Effector memory CD8-positive, alpha-beta T cell (primary cell): ENCODE measurements at regions not wholly inside any gene's neighbourhood (a gene's known extent, or its start where the extent isn't known, plus 50 kb on each side); places are given as distances from the start of the nearest gene placed in this dataset.

Experiments
- ATAC-seq: fragments of 150-1000 bp; cut with Tn5 transposase; replicated peaks from 2 replicates; pipeline ENCODE4 v1.10.0; 2021; ENCODE audit warnings: mild to moderate bottlenecking, moderate library complexity
- DNase-seq, 3 experiments: peaks; one replicate each; pipeline ENCODE4 v3.0.0; 2021
- H3K27ac Mint-ChIP-seq, 2 donors: one replicate each; pipeline ENCODE4 v1.8.0; 2022; ENCODE audit warnings: mild to moderate bottlenecking in 2 of 2, mixed read lengths in 2 of 2, moderate library complexity in 2 of 2
- H3K27me3 Mint-ChIP-seq, 2 donors: one replicate each; pipeline ENCODE4 v1.8.0; 2022; ENCODE audit warnings: mixed read lengths in 2 of 2
- H3K36me3 Mint-ChIP-seq: one replicate; pipeline ENCODE4 v1.8.0; 2022; ENCODE audit warnings: mild to moderate bottlenecking, moderate library complexity, mixed read lengths; ENCODE audit not compliant: insufficient read depth
- H3K4me1 Mint-ChIP-seq, 2 donors: one replicate each; pipeline ENCODE4 v1.8.0; 2022; ENCODE audit warnings: low read depth in 2 of 2, mixed read lengths in 2 of 2
- H3K4me3 Mint-ChIP-seq, 2 donors: one replicate each; pipeline ENCODE4 v1.8.0; 2022; ENCODE audit warnings: mild to moderate bottlenecking in 2 of 2, mixed read lengths in 2 of 2, moderate library complexity in 2 of 2
- H3K9me3 Mint-ChIP-seq, 2 donors: one replicate each; pipeline ENCODE4 v1.8.0; 2022; ENCODE audit warnings: mixed read lengths in 2 of 2

DNA sequence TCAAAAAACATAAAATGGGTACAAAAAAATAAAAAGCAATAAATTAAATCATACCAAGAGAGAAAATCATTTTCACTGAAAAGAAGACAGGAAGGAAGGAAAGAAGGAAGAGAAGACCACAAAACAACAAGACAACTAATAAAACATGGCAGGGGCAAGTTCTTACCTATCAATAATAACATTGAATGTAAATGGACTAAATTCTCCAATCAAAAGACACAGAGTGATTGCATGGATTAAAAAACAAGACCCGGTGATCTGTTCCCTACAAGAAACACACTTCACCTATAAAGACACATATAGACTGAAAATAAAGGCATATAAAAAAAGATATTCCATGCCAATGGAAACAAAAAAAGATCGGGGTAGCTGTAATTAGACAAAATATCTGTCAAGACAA, 82.6 kb upstream of the CERS6 start:
- Mint-ChIP-seq H3K4me3 (no peak overlapping the region), H3K27me3 (no peaks in the 10 kb centered on the region), H3K9me3 (no peaks in the 10 kb centered on the region), H3K27ac (no peak overlapping the region), H3K36me3 (no peaks in the 10 kb centered on the region), H3K4me1 (peaks cover 23 to 28% of the 10 kb centered on the region in 2 donors)
- ATAC-seq (no peak), DNase-seq (no peak)

DNA sequence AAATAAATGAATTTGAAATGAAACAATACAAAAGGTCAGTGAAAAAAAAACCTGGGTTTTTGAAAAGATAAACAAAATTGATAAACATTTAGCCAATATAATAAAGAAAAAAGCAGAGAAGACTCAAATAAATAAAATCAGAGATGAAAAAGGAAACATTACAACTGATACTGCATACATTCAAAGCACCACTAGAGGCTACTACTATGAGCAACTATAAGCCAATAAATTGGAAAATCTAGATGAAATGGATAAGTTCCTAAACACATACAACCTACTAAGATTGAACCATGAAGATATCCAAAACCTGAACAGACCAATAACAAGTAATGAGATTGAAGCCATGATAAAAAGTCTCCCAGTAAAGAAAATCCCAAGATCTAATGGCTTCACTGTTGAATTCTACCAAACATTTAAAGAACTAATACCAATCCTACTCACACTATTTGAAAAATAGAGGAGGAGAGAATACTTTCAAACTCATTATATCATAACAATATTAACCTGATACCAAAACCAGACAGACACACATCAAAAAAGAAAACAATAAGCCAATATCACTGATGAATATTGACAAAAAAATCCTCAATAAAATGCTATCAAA, 80.8 kb upstream of the CERS6 start:
- no peak for DNase-seq
- Mint-ChIP-seq H3K4me3 (no peak overlapping the region), H3K27ac (no peak overlapping the region), H3K4me1 (peaks cover 33 to 35% of the 10 kb centered on the region in 2 donors), H3K36me3 (peaks cover 7% of the 10 kb centered on the region), H3K9me3 (peaks cover 0 to 6% of the 10 kb centered on the region in 2 donors), H3K27me3 (no peaks in the 10 kb centered on the region)
- no peak for ATAC-seq

DNA sequence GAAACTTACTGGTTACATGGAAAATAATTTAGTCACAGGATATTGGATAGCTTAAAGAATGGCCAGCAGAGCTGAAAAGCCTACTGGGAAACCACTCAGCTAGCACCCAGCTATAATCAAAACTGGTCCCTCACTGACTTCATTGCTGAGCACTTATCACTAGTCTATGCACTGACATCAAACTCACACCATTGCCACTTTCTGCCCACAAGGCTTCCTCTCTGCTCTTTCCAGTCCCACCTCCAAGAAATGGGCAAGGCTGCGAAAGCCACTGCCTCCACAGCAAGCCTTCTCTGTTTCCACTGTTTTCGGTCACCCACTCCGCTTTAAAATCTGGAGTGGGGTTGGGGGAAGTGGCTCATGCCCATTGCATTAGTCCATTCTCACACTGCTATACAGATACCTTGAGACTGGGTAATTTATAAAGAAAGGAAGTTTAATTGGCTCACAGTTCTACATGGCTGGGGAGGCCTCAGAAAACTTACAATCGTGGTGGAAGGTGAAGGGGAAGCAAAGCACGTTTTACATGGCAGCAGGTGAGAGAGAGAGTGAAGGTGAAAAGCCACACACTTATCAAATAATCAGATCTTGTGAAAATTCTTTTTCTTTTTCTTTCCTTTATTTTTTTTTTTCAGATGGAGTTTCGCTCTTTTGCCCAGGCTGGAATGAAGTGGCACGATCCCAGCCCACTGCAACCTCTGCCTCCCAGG, 77.0 kb upstream of the CERS6 start:
- H3K4me3 Mint-ChIP-seq: peak overlapping the region; percentile 51 to 67
- DNase-seq (peak; percentile 27 to 38 (median 34)), ATAC-seq (peak; percentile 99)
- peaks cover 0 to 6% of the 10 kb centered on the region in 2 donors for H3K9me3 Mint-ChIP-seq
- H3K36me3 Mint-ChIP-seq: peaks cover 10% of the 10 kb centered on the region
- H3K27ac Mint-ChIP-seq: peak overlapping the region; percentile 72 to 91
- H3K27me3 Mint-ChIP-seq: peaks cover 0 to 7% of the 10 kb centered on the region in 2 donors
- peaks cover 13 to 16% of the 10 kb centered on the region in 2 donors for H3K4me1 Mint-ChIP-seq

DNA sequence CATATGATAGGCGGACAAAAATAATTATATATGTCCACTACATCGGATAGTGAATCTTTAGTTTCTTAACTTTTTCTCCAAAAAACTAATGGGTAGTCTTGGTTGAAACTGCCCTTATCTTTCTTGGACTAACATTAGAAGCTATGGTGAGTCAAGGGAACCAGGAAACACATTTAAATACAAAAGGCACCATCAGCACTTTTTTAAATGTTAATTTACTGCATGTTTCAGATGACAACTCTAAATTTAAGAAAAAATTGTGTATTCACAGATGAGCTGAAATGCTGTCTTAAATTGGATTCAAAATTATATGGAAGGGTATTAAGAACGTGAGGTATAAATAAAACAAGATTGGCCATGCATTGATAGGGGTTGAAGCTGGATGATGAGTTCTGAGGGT, 75.6 kb upstream of the CERS6 start:
- peaks cover 13 to 16% of the 10 kb centered on the region in 2 donors for H3K4me1 Mint-ChIP-seq
- H3K4me3 Mint-ChIP-seq: no peak overlapping the region
- H3K36me3 Mint-ChIP-seq: peaks cover 10% of the 10 kb centered on the region
- H3K27ac Mint-ChIP-seq: no peak overlapping the region
- H3K9me3 Mint-ChIP-seq: peaks cover 0 to 6% of the 10 kb centered on the region in 2 donors
- H3K27me3 Mint-ChIP-seq: peaks cover 0 to 7% of the 10 kb centered on the region in 2 donors
- ATAC-seq (no peak), DNase-seq (no peak)

DNA sequence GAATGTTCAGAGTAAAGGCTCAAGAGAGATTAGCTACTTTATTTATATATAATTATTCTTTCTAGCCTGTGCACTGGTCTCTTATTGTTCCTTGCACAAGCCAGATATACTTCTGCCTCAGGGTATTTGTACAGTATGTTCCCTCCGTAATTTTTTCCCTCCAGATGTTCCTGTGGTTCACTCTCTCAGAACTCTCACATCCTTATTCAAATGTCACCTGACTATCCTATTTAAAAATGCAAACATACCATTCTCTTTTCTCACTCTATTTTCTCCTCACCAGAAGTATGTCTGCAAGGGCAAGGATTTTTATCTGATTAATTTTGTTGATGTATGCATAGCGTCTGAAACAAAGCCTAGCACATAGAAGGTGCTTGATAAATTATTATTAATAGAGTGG, 64.0 kb upstream of the CERS6 start:
- peaks cover 0 to 2% of the 10 kb centered on the region in 2 donors for H3K9me3 Mint-ChIP-seq
- H3K36me3 Mint-ChIP-seq: no peaks in the 10 kb centered on the region
- H3K4me1 Mint-ChIP-seq: no peaks in the 10 kb centered on the region
- no peaks in the 10 kb centered on the region for H3K27me3 Mint-ChIP-seq
- no peak overlapping the region for H3K27ac Mint-ChIP-seq
- ATAC-seq (no peak), DNase-seq (no peak)
- no peak overlapping the region for H3K4me3 Mint-ChIP-seq

DNA sequence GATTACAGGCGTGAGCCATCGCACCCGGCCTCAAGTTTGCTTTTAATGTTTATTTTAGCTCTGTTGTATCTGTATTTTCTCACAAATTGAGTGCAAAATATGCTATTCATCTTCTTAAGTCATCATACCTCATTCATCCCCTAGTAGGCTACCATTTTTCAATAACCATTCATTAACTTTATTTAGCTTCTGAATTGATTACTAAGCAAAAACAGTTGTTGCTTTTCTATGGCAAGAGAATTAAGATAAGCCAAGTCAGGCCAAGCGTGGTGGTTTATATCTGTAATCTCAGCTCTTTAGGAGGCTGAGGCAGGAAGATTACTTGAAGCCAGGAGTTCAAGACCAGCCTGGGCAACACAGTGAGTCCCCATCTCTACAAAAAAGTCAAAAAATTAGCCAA, 63.3 kb upstream of the CERS6 start:
- H3K4me3 Mint-ChIP-seq: no peak overlapping the region
- no peak overlapping the region for H3K27ac Mint-ChIP-seq
- no peaks in the 10 kb centered on the region for H3K27me3 Mint-ChIP-seq
- peaks cover 0 to 2% of the 10 kb centered on the region in 2 donors for H3K9me3 Mint-ChIP-seq
- H3K4me1 Mint-ChIP-seq: no peaks in the 10 kb centered on the region
- H3K36me3 Mint-ChIP-seq: no peaks in the 10 kb centered on the region
- no peak for ATAC-seq
- DNase-seq: no peak

DNA sequence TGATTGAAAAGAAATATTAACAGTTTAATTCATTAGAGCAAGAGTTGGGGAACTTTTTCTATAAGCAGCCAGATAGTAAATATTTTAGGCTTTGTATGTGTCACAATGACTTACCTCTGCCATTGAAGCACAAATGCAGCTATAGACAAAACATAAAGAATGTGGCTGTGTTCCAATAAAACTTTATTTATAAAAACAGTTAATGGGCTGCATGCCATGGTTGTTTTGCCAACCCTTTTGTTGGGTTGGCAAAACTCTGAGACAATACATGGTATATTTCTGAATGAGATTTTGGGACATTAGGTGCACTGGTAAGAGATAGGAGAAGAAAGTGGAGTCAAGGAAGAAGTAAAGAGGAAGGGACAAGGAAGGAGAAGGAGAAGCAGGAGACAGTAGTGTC, 61.8 kb upstream of the CERS6 start:
- Mint-ChIP-seq H3K27ac (no peak overlapping the region), H3K4me1 (no peaks in the 10 kb centered on the region), H3K9me3 (peaks cover 0 to 2% of the 10 kb centered on the region in 2 donors), H3K4me3 (no peak overlapping the region), H3K27me3 (no peaks in the 10 kb centered on the region), H3K36me3 (no peaks in the 10 kb centered on the region)
- ATAC-seq (no peak), DNase-seq (no peak)

DNA sequence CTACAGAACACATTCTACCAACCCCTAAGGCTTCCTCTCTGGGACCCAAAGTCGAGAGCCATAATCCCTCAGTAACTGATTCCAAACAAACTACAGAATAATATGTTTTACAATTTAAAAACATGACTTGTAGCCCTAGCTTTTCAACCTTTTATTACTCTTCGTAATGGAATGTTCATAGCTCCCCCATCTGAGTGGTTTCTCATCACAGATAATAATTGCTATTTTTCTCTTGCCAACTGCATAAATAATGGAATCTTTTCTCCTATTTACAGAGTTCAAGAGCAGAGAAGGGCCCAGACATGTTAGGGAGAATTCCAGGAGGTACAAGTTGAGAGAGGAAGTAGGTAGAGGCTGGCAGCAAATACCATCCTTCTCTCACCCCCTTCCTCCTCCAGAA, 59.9 kb upstream of the CERS6 start:
- H3K4me3 Mint-ChIP-seq: no peak overlapping the region
- ATAC-seq: no peak
- DNase-seq: no peak
- no peaks in the 10 kb centered on the region for H3K4me1 Mint-ChIP-seq
- H3K36me3 Mint-ChIP-seq: no peaks in the 10 kb centered on the region
- peaks cover 0 to 5% of the 10 kb centered on the region in 2 donors for H3K27me3 Mint-ChIP-seq
- peaks cover 0 to 2% of the 10 kb centered on the region in 2 donors for H3K9me3 Mint-ChIP-seq
- H3K27ac Mint-ChIP-seq: no peak overlapping the region

DNA sequence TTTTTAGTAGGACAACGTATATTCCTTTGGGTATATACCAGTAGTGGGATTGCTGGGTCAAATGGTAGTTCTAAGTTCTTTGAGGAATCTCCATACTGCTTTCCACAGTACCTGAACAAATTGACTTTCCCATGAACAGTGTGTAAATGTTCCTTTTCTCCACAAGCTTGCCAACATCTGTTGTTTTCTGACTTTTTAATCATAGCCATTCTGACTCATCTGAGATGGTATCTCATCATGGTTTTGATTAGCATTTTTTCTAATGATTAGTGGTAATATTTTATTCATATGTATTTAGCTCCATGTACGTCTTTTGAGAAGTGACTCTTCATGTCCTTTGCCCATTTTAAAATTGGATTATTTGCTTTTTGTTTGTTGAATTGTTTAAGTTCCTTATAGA, 58.4 kb upstream of the CERS6 start:
- Mint-ChIP-seq H3K36me3 (no peaks in the 10 kb centered on the region), H3K9me3 (peaks cover 0 to 2% of the 10 kb centered on the region in 2 donors), H3K4me3 (no peak overlapping the region), H3K4me1 (no peaks in the 10 kb centered on the region), H3K27me3 (peaks cover 6 to 13% of the 10 kb centered on the region in 2 donors), H3K27ac (no peak overlapping the region)
- no peak for ATAC-seq
- no peak for DNase-seq

DNA sequence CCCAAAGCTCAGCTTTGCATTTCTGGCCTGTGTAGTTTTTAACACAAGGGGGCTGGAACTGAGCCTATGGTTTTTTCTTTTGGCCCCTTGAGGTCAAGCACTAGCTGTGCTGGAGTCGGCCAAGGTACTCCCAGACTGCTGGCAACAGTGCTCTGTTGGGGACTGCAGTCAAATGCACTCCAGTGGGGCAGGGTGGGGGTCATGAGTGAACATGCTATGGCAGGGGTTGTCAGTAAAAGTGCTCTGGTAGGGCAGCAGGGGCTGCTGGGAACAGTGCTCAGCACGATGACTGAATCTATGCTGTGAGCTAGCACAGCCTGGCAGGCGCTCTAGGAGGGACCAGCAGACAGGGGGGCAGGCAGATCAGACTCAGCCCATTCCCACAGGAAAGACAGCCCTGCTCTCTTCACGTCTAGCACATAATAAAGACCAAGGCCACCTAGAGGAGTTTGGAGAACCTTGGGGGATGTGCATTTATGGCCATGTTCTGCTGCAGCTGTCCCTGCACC, 55.0 kb upstream of the CERS6 start:
- Mint-ChIP-seq H3K36me3 (no peaks in the 10 kb centered on the region), H3K9me3 (no peaks in the 10 kb centered on the region), H3K4me3 (no peak overlapping the region), H3K4me1 (no peaks in the 10 kb centered on the region), H3K27me3 (peaks cover 6 to 18% of the 10 kb centered on the region in 2 donors), H3K27ac (no peak overlapping the region)
- ATAC-seq: no peak
- no peak for DNase-seq

DNA sequence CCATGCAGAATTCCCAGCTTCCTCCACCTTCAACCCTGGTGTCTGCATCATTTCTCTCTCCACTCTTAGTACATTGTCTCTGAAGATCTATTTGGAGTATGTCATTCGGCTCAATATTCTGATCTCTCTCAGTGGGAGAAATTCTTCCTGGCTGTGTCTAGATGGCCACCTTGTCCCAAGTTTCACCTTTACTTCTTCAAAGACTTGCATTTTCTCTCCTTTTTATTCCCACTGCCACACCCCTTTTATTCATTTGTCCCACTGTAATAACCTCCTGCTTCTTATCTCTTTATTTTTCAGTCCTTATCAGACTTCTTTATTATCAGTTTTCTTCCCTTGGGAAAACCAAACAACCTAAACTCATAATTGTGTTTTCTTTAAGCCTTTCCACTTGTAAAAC, 54.3 kb upstream of the CERS6 start:
- H3K4me3 Mint-ChIP-seq: no peak overlapping the region
- DNase-seq (no peak), ATAC-seq (no peak)
- H3K4me1 Mint-ChIP-seq: no peaks in the 10 kb centered on the region
- H3K27me3 Mint-ChIP-seq: peaks cover 6 to 18% of the 10 kb centered on the region in 2 donors
- H3K9me3 Mint-ChIP-seq: no peaks in the 10 kb centered on the region
- no peaks in the 10 kb centered on the region for H3K36me3 Mint-ChIP-seq
- H3K27ac Mint-ChIP-seq: no peak overlapping the region

DNA sequence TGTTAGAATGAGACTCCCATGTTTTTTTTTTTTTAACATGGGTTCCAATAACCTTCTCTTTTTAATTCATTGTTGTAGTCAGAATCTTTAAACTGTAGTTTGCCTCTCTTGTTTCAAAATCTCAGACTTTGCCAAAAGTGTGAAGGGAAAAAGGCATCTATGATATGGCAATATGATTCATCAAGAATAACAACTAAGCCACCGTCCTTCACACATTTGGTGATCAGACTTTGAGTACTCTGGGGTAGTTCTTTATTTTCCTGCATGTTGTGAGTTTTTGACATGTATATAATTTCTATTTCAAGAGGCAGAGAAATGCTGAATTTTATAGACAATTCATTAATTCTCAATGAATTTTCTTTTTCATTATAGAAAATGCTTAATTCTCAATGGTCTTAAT, 53.5 kb upstream of the CERS6 start:
- ATAC-seq: no peak
- DNase-seq: no peak
- Mint-ChIP-seq H3K36me3 (no peaks in the 10 kb centered on the region), H3K4me3 (no peak overlapping the region), H3K4me1 (no peaks in the 10 kb centered on the region), H3K27me3 (peaks cover 10 to 18% of the 10 kb centered on the region in 2 donors), H3K9me3 (no peaks in the 10 kb centered on the region), H3K27ac (no peak overlapping the region)

DNA sequence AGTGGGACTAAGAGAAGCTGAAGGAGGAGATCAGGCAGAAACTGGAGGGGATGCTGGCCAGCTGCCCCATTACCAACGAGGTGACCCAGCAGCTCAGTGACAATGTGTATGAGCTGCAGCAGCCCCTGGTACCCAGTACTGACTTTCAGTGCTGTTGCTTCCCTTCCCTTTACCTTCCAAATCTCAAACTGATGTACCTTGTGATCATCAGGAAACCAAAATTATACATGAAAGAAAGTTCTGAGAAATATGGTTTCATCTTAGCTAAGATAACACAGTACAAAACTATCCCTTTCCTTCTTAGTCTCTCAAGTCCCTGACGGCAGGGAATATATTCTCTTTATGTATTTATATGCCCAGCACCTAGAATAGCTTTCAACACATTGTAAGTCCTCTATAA, 52.3 kb upstream of the CERS6 start:
- no peak overlapping the region for H3K27ac Mint-ChIP-seq
- DNase-seq (no peak), ATAC-seq (no peak)

DNA sequence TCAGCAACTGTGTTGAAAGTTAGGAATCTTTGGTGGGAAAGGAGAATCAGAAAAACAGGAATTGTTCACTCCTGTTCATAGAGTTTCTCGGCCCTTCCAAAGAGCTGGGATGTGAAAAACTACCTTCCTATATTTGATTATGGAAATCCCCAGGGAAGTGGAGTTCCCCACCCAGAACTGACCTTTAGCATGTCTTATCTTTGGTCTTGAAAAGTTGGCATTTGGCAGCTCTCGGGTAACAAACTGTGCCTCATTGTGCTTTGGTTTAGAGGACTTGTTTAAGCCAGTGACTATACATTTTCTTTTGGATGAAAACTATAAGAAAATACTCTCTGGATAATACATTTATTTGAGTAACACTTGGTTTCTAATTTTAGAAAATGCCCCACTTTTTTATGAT, 51.3 kb upstream of the CERS6 start:
- H3K27ac Mint-ChIP-seq: no peak overlapping the region
- ATAC-seq (no peak), DNase-seq (no peak)
- H3K9me3 Mint-ChIP-seq: no peaks in the 10 kb centered on the region
- H3K4me3 Mint-ChIP-seq: no peak overlapping the region
- H3K27me3 Mint-ChIP-seq: peaks cover 16 to 25% of the 10 kb centered on the region in 2 donors
- H3K4me1 Mint-ChIP-seq: no peaks in the 10 kb centered on the region
- no peaks in the 10 kb centered on the region for H3K36me3 Mint-ChIP-seq

More for the DNA sequence above, 52.3 kb upstream of the CERS6 start:
- no peak overlapping the region for H3K4me3 Mint-ChIP-seq
- H3K36me3 Mint-ChIP-seq: no peaks in the 10 kb centered on the region
- H3K27me3 Mint-ChIP-seq: peaks cover 16 to 18% of the 10 kb centered on the region in 2 donors
- H3K9me3 Mint-ChIP-seq: no peaks in the 10 kb centered on the region
- H3K4me1 Mint-ChIP-seq: no peaks in the 10 kb centered on the region
